B cell (primary cell): ENCODE measurements at regions not wholly inside any gene's neighbourhood (a gene's known extent, or its start where the extent isn't known, plus 50 kb on each side); places are given as distances from the start of the nearest gene placed in this dataset.

Experiments
- ATAC-seq: fragments of 200-7000 bp; cut with Tn5 transposase; one replicate; pipeline ENCODE4 v1.10.0; 2021; ENCODE audit warnings: low read depth, mild to moderate bottlenecking, moderate number of reproducible peaks, moderate library complexity
- CTCF ChIA-PET: fragments of 350-600 bp; sonication (Branson Sonifier 250); formaldehyde crosslinking; loops from one replicate; lab custom pipeline; 2021; ENCODE audit warnings: antibody characterized with exemption, inconsistent platforms; lab: Charles Lee
- POLR2A ChIA-PET: fragments of 350-600 bp; sonication (Branson Sonifier 250); formaldehyde crosslinking; loops from one replicate; lab custom pipeline; 2021; ENCODE audit warnings: antibody characterized with exemption; lab: Charles Lee
- DNase-seq: peaks from one replicate; pipeline ENCODE4 v3.0.0; 2013
- H2AFZ ChIP-seq: 2 replicates; pipeline ENCODE4 v1.6.1; 2012; ENCODE audit warnings: mild to moderate bottlenecking, low read depth, low read length; ENCODE audit not compliant: insufficient read depth, poor library complexity, severe bottlenecking
- H3K27ac ChIP-seq, 2 donors: 1 replicate in 1 of 2; 2 replicates in 1 of 2; pipeline ENCODE4 v1.5.1; 2012 to 2013; ENCODE audit warnings: low read length in 2 of 2, mild to moderate bottlenecking in 2 of 2, moderate library complexity in 1 of 2
- H3K27me3 ChIP-seq, 4 experiments: fragments of 200-600 bp in 1 of 4; sonication (generic) in 1 of 4; replicated peaks in 1 of 4; 1 replicate in 2 of 4; 2 replicates in 2 of 4; pipeline versions ENCODE4 v1.6.1 to v1.7.0; 2013 to 2016; ENCODE audit warnings: low read length in 3 of 4, mild to moderate bottlenecking in 2 of 4, mixed read lengths in 1 of 4, moderate library complexity in 1 of 4; ENCODE audit not compliant: insufficient read depth in 4 of 4, control insufficient read depth in 3 of 4; ENCODE audit errors: control extremely low read depth in 1 of 4
- H3K36me3 ChIP-seq, 2 experiments: replicated peaks in 1 of 2; 1 replicate in 1 of 2; 2 replicates in 1 of 2; pipeline versions ENCODE4 v1.6.1 to v1.7.1; 2013; ENCODE audit warnings: low read length in 1 of 2; ENCODE audit not compliant: insufficient read depth in 2 of 2, control insufficient read depth in 1 of 2; ENCODE audit errors: control extremely low read depth in 1 of 2, extremely low read depth in 1 of 2
- H3K4me1 ChIP-seq, 2 donors: fragments of 200-600 bp in 1 of 2; sonication (generic) in 1 of 2; 1 replicate in 1 of 2; 2 replicates in 1 of 2; pipeline versions ENCODE4 v1.5.1 to v1.6.1; 2013 to 2017; ENCODE audit warnings: low read length in 2 of 2; ENCODE audit not compliant: control insufficient read depth in 2 of 2, insufficient read depth in 2 of 2
- H3K4me2 ChIP-seq: replicated peaks from 2 replicates; pipeline ENCODE3; 2012; ENCODE audit warnings: mild to moderate bottlenecking, low read depth, low read length; ENCODE audit not compliant: poor library complexity, severe bottlenecking
- H3K4me3 ChIP-seq, 5 experiments: fragments of 200-600 bp in 1 of 5; sonication (generic) in 1 of 5; 1 replicate in 3 of 5; 2 replicates in 2 of 5; pipeline versions ENCODE4 v1.5.1 to v1.7.0; 2011 to 2016; ENCODE audit warnings: low read length in 4 of 5, mild to moderate bottlenecking in 4 of 5, low read depth in 2 of 5, control low read depth in 1 of 5, moderate library complexity in 1 of 5; ENCODE audit not compliant: insufficient read depth in 1 of 5; ENCODE audit errors: control extremely low read depth in 1 of 5, extremely low read depth in 1 of 5
- H3K79me2 ChIP-seq: fragments of 200-600 bp; sonication (generic); one replicate; pipeline ENCODE4 v1.6.0; 2016; ENCODE audit warnings: low read length; ENCODE audit not compliant: control insufficient read depth, insufficient read depth
- H3K9ac ChIP-seq: fragments of 200-600 bp; sonication (generic); 2 replicates; pipeline ENCODE4 v1.6.1; 2017; ENCODE audit warnings: mild to moderate bottlenecking, low read length, moderate library complexity
- H3K9me3 ChIP-seq, 3 donors: one replicate each; pipeline versions ENCODE4 v1.6.1 to v1.7.1; 2013; ENCODE audit warnings: low read length in 2 of 3; ENCODE audit not compliant: control insufficient read depth in 2 of 3, insufficient read depth in 1 of 3; ENCODE audit errors: control extremely low read depth in 1 of 3
- H4K20me1 ChIP-seq: 2 replicates; pipeline ENCODE4 v1.6.0; 2012; ENCODE audit warnings: mild to moderate bottlenecking, low read length; ENCODE audit not compliant: insufficient read depth, control insufficient read depth, poor library complexity, severe bottlenecking
- H3K27ac Mint-ChIP-seq: one replicate; pipeline ENCODE4 v1.8.0; 2021; ENCODE audit warnings: mixed read lengths
- H3K27me3 Mint-ChIP-seq: one replicate; pipeline ENCODE4 v1.8.0; 2021; ENCODE audit warnings: mixed read lengths
- H3K4me1 Mint-ChIP-seq: one replicate; pipeline ENCODE4 v1.8.0; 2021; ENCODE audit warnings: mixed read lengths
- H3K4me3 Mint-ChIP-seq: one replicate; pipeline ENCODE4 v1.8.0; 2021; ENCODE audit warnings: mixed read lengths
- H3K9me3 Mint-ChIP-seq: one replicate; pipeline ENCODE4 v1.8.0; 2022; ENCODE audit warnings: mixed read lengths; ENCODE audit not compliant: insufficient read depth
- EZH2 ChIP-seq: IDR thresholded peaks from 2 replicates; pipeline ENCODE4 v1.6.1; 2012; ENCODE audit warnings: borderline replicate concordance, low read depth, mild to moderate bottlenecking, moderate library complexity, low read length; ENCODE audit not compliant: insufficient read depth, poor library complexity, severe bottlenecking
- WGBS: methylation state at CpG from one replicate; pipeline ENCODE4 v1.1.5; 2013; ENCODE audit warnings: missing lambda C conversion rate; ENCODE audit not compliant: insufficient coverage; 5-methylcytosine and 5-hydroxymethylcytosine counted together
- intact Hi-C: fragments of 100-400 bp; cut with micrococcal nuclease; formaldehyde crosslinking; loops from one replicate; pipeline ENCODE4 v1.10.0; 2022
- TF ChIP-seq, protein P1 (sequence below): fragments of 200-600 bp; IDR thresholded peaks from one replicate; pipeline ENCODE4 v1.8.0; 2022; ENCODE audit warnings: antibody characterized with exemption, mild to moderate bottlenecking

- DNase-seq (no peak), ATAC-seq (no peak)
- Histone ChIP-seq H3K27ac (no peak overlapping the region), H3K27me3 (no peaks in the 10 kb centered on the region), H3K79me2 (no peaks in the 10 kb centered on the region), H3K4me3 (no peak overlapping the region), H3K36me3 (no peaks in the 10 kb centered on the region), H2AFZ (no peak overlapping the region), H3K9me3 (peaks cover 0 to 4% (median 0%) of the 10 kb centered on the region in 3 donors), H3K9ac (no peak overlapping the region), H3K4me1 (no peaks in the 10 kb centered on the region), H4K20me1 (no peaks in the 10 kb centered on the region), H3K4me2 (no peak overlapping the region)
- intact Hi-C loops: no loop called here
- H3K27ac Mint-ChIP-seq: no peak overlapping the region
- POLR2A ChIA-PET: no interaction called here
- H3K4me1 Mint-ChIP-seq: no peaks in the 10 kb centered on the region
- 94% methylated on average over 3 of the region's 6 CpGs for WGBS
- H3K4me3 Mint-ChIP-seq: no peak overlapping the region
- no peak for TF ChIP-seq EZH2
- TF ChIP-seq, protein P1, sequence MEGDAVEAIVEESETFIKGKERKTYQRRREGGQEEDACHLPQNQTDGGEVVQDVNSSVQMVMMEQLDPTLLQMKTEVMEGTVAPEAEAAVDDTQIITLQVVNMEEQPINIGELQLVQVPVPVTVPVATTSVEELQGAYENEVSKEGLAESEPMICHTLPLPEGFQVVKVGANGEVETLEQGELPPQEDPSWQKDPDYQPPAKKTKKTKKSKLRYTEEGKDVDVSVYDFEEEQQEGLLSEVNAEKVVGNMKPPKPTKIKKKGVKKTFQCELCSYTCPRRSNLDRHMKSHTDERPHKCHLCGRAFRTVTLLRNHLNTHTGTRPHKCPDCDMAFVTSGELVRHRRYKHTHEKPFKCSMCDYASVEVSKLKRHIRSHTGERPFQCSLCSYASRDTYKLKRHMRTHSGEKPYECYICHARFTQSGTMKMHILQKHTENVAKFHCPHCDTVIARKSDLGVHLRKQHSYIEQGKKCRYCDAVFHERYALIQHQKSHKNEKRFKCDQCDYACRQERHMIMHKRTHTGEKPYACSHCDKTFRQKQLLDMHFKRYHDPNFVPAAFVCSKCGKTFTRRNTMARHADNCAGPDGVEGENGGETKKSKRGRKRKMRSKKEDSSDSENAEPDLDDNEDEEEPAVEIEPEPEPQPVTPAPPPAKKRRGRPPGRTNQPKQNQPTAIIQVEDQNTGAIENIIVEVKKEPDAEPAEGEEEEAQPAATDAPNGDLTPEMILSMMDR: no peak
- H3K27me3 Mint-ChIP-seq: no peaks in the 10 kb centered on the region
- no peaks in the 10 kb centered on the region for H3K9me3 Mint-ChIP-seq
- CTCF ChIA-PET: no interaction called here
Observed at GRCh38 chr3:152555666-152556291, 279.2 kb upstream of the P2RY1 start.

- H4K20me1 ChIP-seq: no peaks in the 10 kb centered on the region
- no peak for ATAC-seq
- H3K36me3 ChIP-seq: no peaks in the 10 kb centered on the region
- intact Hi-C loops: no loop called here
- H3K27ac Mint-ChIP-seq: no peak overlapping the region
- H3K9me3 Mint-ChIP-seq: no peaks in the 10 kb centered on the region
- DNase-seq: no peak
- CTCF ChIA-PET: no interaction called here
- no peaks in the 10 kb centered on the region for H3K27me3 ChIP-seq
- H3K27me3 Mint-ChIP-seq: no peaks in the 10 kb centered on the region
- H3K4me1 ChIP-seq: no peaks in the 10 kb centered on the region
- no peak overlapping the region for H3K4me3 ChIP-seq
- no peak overlapping the region for H3K4me3 Mint-ChIP-seq
- H3K9me3 ChIP-seq: peaks cover 0 to 4% (median 0%) of the 10 kb centered on the region in 3 donors
- no peaks in the 10 kb centered on the region for H3K4me1 Mint-ChIP-seq
- no peaks in the 10 kb centered on the region for H3K79me2 ChIP-seq
- no peak overlapping the region for H3K27ac ChIP-seq
- H2AFZ ChIP-seq: no peak overlapping the region
- no peak for TF ChIP-seq EZH2
- TF ChIP-seq, protein P1: no peak
- H3K4me2 ChIP-seq: no peak overlapping the region
- no peak overlapping the region for H3K9ac ChIP-seq
- POLR2A ChIA-PET: no interaction called here
Observed at GRCh38 chr3:152556731-152557254, 278.1 kb upstream of the P2RY1 start.
